Keratinocyte (primary cell): ENCODE measurements at regions not wholly inside any gene's neighbourhood (a gene's known extent, or its start where the extent isn't known, plus 50 kb on each side); places are given as distances from the start of the nearest gene placed in this dataset.

Source experiments
- DNase-seq: peaks from one replicate; pipeline ENCODE4 v3.0.0-alpha.2; 2011; ENCODE audit warnings: low read depth, missing footprints, low spot score
- FAIRE-seq: peaks from 2 replicates; lab custom pipeline; 2011; peaks lifted over from hg19 to GRCh38; lab: Jason Lieb, UNC
- H2AFZ ChIP-seq: 2 replicates; pipeline ENCODE4 v1.6.0; 2012; ENCODE audit warnings: low read length, control low read depth, inconsistent platforms; ENCODE audit not compliant: control insufficient read depth
- H3K27ac ChIP-seq: 2 replicates; pipeline ENCODE4 v1.5.1; 2011; ENCODE audit warnings: low read length; ENCODE audit not compliant: control insufficient read depth, insufficient read depth
- H3K27me3 ChIP-seq: 3 replicates; pipeline ENCODE4 v1.6.0; 2011; ENCODE audit warnings: low read length; ENCODE audit not compliant: control insufficient read depth, insufficient read depth; ENCODE audit errors: extremely low read depth
- H3K36me3 ChIP-seq, 2 experiments: 2 replicates in 1 of 2; 3 replicates in 1 of 2; pipeline ENCODE4 v1.5.1; 2011; ENCODE audit warnings: low read length in 2 of 2, mild to moderate bottlenecking in 1 of 2; ENCODE audit not compliant: control insufficient read depth in 2 of 2, insufficient read depth in 2 of 2; ENCODE audit errors: extremely low read depth in 1 of 2
- H3K4me1 ChIP-seq: 3 replicates; pipeline ENCODE4 v1.5.1; 2011; ENCODE audit warnings: low read length; ENCODE audit not compliant: control insufficient read depth, insufficient read depth; ENCODE audit errors: extremely low read depth
- H3K4me2 ChIP-seq: 3 replicates; pipeline ENCODE4 v1.6.0; 2011; ENCODE audit warnings: low read depth, low read length; ENCODE audit not compliant: control insufficient read depth, insufficient read depth; ENCODE audit errors: extremely low read depth
- H3K4me3 ChIP-seq, 3 experiments: fragments of 200-600 bp in 1 of 3; sonication (generic) in 1 of 3; 2 replicates in 2 of 3; 3 replicates in 1 of 3; pipeline ENCODE4 v1.5.1; 2011 to 2016; ENCODE audit warnings: low read length in 3 of 3, mild to moderate bottlenecking in 3 of 3, control low read depth in 2 of 3, inconsistent platforms in 1 of 3, low read depth in 1 of 3, mixed read lengths in 1 of 3, mixed run types in 1 of 3, moderate library complexity in 1 of 3; ENCODE audit not compliant: control insufficient read depth in 2 of 3, insufficient read depth in 2 of 3; ENCODE audit errors: extremely low read depth in 1 of 3
- H3K79me2 ChIP-seq: 2 replicates; pipeline ENCODE4 v1.6.0; 2012; ENCODE audit warnings: low read length; ENCODE audit not compliant: control insufficient read depth, insufficient read depth
- H3K9ac ChIP-seq: 3 replicates; pipeline ENCODE4 v1.6.0; 2011; ENCODE audit warnings: low read length; ENCODE audit not compliant: control insufficient read depth, insufficient read depth; ENCODE audit errors: extremely low read depth
- H3K9me1 ChIP-seq: 3 replicates; pipeline ENCODE4 v1.6.0; 2011; ENCODE audit warnings: low read length; ENCODE audit not compliant: control insufficient read depth, insufficient read depth; ENCODE audit errors: extremely low read depth
- H3K9me3 ChIP-seq: 2 replicates; pipeline ENCODE4 v1.5.1; 2012; ENCODE audit warnings: low read depth, low read length; ENCODE audit not compliant: control insufficient read depth
- H4K20me1 ChIP-seq: 3 replicates; pipeline ENCODE4 v1.6.0; 2011; ENCODE audit warnings: low read length; ENCODE audit not compliant: control insufficient read depth, insufficient read depth; ENCODE audit errors: extremely low read depth
- EZH2 ChIP-seq: IDR thresholded peaks from one replicate; pipeline ENCODE4 v1.6.1; 2012; ENCODE audit warnings: inconsistent platforms, mild to moderate bottlenecking, low read length, moderate library complexity
- dilution Hi-C: fragments of 300-500 bp; cut with MboI; formaldehyde crosslinking; loops from one replicate; pipeline ENCODE4 v1.7.0; 2020; ENCODE audit warnings: low sequenced_read_pairs; ENCODE audit not compliant: extremely low pct_ligation_motif_present
- TF ChIP-seq, protein P1 (sequence below), 3 experiments: IDR thresholded peaks in 1 of 3; conservative IDR thresholded peaks in 1 of 3; optimal IDR thresholded peaks in 1 of 3; 2 replicates in 2 of 3; 3 replicates in 1 of 3; pipeline versions ENCODE3 to v1.5.1; 2011; ENCODE audit warnings: low read length in 3 of 3, mild to moderate bottlenecking in 3 of 3, moderate library complexity in 2 of 3, control low read depth in 1 of 3, inconsistent platforms in 1 of 3; ENCODE audit not compliant: insufficient read depth in 2 of 3; ENCODE audit errors: extremely low read depth in 1 of 3

DNA sequence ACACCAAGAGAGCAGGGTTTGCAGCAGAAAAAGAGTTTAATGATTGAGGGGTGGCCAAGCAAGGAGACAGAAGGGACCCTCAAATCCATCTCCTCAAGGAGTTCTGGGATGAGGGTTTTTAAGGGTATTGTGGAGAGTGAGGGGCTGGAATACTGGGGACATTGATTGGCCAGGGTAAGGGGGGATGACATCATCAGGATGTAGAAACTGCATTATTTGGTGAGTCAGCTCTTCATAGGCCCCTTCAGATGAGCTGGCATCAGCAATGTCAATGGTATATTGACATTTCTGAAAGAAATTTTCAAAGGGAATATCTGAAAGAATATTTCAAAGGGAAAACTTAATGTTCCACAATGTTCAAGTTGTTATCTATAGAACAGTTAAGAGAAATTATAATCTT is 168.1 kb upstream of the SNX7 start:
- no peak overlapping the region for H3K27ac ChIP-seq
- no peak for TF ChIP-seq EZH2
- TF ChIP-seq, protein P1, sequence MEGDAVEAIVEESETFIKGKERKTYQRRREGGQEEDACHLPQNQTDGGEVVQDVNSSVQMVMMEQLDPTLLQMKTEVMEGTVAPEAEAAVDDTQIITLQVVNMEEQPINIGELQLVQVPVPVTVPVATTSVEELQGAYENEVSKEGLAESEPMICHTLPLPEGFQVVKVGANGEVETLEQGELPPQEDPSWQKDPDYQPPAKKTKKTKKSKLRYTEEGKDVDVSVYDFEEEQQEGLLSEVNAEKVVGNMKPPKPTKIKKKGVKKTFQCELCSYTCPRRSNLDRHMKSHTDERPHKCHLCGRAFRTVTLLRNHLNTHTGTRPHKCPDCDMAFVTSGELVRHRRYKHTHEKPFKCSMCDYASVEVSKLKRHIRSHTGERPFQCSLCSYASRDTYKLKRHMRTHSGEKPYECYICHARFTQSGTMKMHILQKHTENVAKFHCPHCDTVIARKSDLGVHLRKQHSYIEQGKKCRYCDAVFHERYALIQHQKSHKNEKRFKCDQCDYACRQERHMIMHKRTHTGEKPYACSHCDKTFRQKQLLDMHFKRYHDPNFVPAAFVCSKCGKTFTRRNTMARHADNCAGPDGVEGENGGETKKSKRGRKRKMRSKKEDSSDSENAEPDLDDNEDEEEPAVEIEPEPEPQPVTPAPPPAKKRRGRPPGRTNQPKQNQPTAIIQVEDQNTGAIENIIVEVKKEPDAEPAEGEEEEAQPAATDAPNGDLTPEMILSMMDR (optimal IDR thresholded peaks at IDR 0.05 in 1 of 3, IDR thresholded peaks at IDR 0.05 in 1 of 3, conservative IDR thresholded peaks at IDR 0.05 in 1 of 3; ENCODE audit: extremely low read depth in 1 of 3, insufficient read depth in 2 of 3, low read length in 3 of 3) = no peak
- DNase-seq (no peak), FAIRE-seq (no peak)
- H3K27me3 ChIP-seq = no peaks in the 10 kb centered on the region
- H3K36me3 ChIP-seq = no peaks in the 10 kb centered on the region
- H3K4me2 ChIP-seq = no peak overlapping the region
- no peak overlapping the region for H3K9ac ChIP-seq
- dilution Hi-C loops = no loop called here
- no peaks in the 10 kb centered on the region for H3K9me1 ChIP-seq
- peaks cover 5% of the 10 kb centered on the region for H3K4me1 ChIP-seq
- no peaks in the 10 kb centered on the region for H3K79me2 ChIP-seq
- no peaks in the 10 kb centered on the region for H4K20me1 ChIP-seq
- H2AFZ ChIP-seq = no peak overlapping the region
- no peak overlapping the region for H3K4me3 ChIP-seq
- no peaks in the 10 kb centered on the region for H3K9me3 ChIP-seq

- FAIRE-seq (no peak), DNase-seq (no peak)
- Histone ChIP-seq H4K20me1 (no peaks in the 10 kb centered on the region), H3K27ac (no peak overlapping the region), H3K27me3 (no peaks in the 10 kb centered on the region), H3K4me2 (no peak overlapping the region), H3K4me3 (no peak overlapping the region), H3K36me3 (no peaks in the 10 kb centered on the region), H3K79me2 (no peaks in the 10 kb centered on the region), H3K9me1 (no peaks in the 10 kb centered on the region), H3K9ac (no peak overlapping the region), H3K4me1 (no peaks in the 10 kb centered on the region), H2AFZ (no peak overlapping the region), H3K9me3 (no peaks in the 10 kb centered on the region)
- TF ChIP-seq EZH2 = no peak
- TF ChIP-seq, protein P1 (optimal IDR thresholded peaks at IDR 0.05 in 1 of 3, IDR thresholded peaks at IDR 0.05 in 1 of 3, conservative IDR thresholded peaks at IDR 0.05 in 1 of 3; ENCODE audit: extremely low read depth in 1 of 3, insufficient read depth in 2 of 3, low read length in 3 of 3) = no peak
- dilution Hi-C loops = no loop called here
Observed at GRCh38 chr1:98490099-98490498, 171.4 kb upstream of the SNX7 start.
